GM18858 (cell line): ENCODE measurements at regions not wholly inside any gene's neighbourhood (a gene's known extent, or its start where the extent isn't known, plus 50 kb on each side); places are given as distances from the start of the nearest gene placed in this dataset.
"Not testable (repeated sequence)": the region's sequence is repeated elsewhere in the genome, so short reads cannot be mapped to it uniquely, and the experiment has no call there.

Source experiments
- ATAC-seq: cut with Tn5 transposase; IDR thresholded peaks from one replicate; pipeline ENCODE4 v1.9.1; 2021; ENCODE audit not compliant: unreplicated experiment

DNA sequence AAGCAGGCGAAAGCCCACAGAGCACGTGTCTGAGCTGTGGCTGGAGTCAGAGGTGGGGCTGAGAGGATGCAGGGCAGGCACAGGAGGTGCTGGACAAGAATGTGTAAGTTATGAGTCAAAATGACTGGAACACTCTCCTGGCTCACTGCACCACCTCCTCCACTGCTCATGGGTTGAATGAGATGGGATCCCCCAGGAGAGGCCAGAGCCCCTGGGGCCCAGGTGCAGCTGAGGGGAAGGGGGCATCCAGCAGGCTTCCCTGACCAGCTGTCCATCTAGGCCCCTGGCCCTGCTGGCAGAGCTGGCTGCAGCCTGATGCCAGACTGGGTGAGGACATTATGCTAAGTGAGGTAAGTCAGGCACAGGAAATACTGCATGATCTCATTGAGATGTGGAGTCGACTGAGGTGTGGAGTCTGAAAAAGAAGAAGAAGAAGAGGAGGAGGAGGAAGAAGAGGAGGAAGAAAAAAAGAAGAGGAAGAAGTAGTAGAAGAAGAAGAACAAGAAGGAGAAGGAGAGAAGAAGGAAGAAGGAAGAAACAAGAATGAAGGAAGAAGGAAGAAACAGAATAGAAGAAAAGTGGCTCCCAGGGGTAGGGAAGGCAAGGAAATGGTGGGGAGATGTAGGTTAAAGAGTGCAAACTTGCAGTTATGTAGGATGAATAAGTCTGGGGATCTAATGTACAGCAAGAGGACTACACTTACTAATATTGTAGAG lies 747.4 kb downstream of the UQCRFS1 start:
- no peak for ATAC-seq

DNA sequence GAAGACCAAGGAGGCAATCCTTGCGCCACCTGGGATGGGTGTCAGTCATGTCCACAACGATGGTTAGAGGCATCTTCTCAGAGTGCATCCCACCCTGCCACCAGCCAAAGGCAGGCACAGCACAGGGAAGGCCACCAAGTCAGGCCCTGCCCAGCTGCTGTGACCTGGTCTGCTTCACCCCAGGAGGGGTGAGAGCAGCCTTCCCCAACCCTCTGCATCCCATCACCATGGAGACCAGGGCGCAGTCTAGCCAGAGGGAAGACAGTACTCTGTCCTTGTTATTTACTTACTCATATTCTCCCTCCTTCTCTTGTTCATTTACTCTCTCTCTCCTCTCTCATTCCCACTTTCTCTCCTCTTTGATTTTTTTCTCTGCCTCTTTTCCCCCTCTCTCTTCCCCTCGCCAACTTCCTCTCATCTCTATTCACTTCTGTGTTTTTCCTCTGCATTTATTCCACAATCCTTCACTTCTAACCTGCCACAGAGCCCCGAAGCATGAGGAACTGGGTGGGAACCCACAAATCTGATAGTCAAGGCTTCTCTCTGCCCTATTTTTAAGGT lies 749.4 kb downstream of the UQCRFS1 start:
- ATAC-seq, result no peak

GRCh38 chr19:28457620-28458019 lies 755.3 kb downstream of the UQCRFS1 start:
- ATAC-seq, result no peak

DNA sequence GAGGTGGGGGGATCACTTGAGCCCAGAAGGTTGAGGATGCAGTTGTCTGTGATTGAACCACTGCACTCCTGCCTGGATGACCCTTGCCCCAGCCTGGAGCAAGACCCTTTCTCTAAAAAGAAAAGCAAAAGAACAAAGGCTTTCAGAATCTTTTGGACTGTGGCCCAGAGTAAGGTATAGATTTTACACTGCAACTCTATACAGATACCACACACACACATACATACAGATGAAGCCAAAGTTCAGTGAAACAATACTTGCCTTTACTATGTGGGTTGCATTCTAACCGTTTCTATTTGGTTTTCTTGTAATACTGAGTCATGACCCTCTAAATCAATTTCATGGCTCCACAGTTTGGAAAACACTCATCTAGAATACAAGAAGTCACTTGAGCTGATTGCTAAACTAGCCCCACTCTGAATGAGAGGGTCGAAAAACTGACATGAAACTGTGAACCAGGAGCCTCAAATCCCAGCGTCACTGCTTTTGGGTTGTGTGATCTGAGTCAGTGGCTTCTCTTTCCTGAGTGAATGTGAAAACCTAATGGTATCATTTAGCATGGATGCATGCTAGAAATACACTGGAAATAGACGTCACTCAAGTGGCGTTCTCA lies 756.1 kb downstream of the UQCRFS1 start:
- ATAC-seq, result no peak

- no peak for ATAC-seq
These were observed 756.7 kb downstream of the UQCRFS1 start for GRCh38 chr19:28456252-28456651.

GRCh38 chr19:28454083-28454482 lies 758.9 kb downstream of the UQCRFS1 start:
- ATAC-seq, result no peak

DNA sequence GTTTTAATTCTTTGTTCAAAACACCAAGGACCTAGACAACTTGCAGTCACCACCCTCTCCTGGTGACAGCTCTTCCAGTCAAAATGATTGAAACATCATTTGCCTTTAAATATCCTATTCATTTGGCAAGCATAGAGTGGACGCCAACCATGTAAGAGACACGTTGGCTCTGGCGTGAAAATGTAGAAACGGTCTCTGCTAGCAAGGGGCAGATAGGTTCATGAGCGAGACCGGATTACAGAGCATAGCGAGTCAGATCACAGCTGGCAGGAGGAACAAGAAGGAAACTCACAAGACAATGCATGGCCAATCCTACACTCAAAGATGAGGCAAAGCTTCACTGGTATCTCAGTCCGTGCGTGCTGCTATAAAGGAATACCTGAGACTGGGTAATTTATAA lies 759.5 kb downstream of the UQCRFS1 start:
- no peak for ATAC-seq

DNA sequence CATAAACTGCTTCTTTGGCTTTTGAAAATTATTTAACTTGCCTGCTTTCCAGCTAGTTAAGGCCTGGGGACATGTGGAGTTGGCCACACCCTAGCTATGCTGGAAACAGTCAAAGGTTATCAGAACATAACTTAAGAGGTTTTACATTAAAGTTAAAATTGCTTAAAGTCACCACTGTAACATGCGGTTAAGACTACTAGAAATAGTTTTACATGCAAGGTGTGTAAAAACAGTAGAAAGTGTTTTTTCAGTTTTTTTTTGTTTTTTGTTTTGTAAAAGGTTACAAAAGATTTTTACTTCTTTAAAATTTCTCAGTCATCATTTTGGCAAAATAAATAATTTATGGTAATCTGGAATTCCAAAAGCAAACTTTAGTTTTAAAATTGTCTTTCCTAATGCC lies 763.1 kb downstream of the UQCRFS1 start:
- ATAC-seq, result no peak

DNA sequence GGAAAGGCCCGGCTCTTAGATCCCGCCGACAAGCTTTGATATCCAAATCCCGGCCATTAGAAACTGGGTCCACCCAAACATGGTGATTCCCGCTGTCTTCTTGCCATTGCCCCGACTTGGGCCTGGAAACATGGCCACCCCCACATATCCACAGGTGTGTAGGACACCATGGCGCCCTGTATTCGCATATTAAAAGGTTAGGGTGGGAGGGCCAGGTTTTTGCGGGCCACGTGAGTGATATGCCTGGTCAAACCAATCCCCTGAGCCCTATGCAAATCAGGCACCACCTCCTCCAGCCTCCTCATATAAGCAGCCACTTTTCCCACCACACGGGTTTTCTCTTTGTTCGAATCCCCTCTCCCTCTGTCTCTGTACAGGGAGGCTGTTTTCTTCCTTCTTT lies 766.4 kb downstream of the UQCRFS1 start:
- no peak for ATAC-seq

- no peak for ATAC-seq
These were observed 767.1 kb downstream of the UQCRFS1 start for GRCh38 chr19:28445826-28446225.

- no peak for ATAC-seq
These were observed 768.6 kb downstream of the UQCRFS1 start for GRCh38 chr19:28444362-28444761.

- ATAC-seq, result no peak
These were observed 769.6 kb downstream of the UQCRFS1 start for GRCh38 chr19:28443361-28443760.

DNA sequence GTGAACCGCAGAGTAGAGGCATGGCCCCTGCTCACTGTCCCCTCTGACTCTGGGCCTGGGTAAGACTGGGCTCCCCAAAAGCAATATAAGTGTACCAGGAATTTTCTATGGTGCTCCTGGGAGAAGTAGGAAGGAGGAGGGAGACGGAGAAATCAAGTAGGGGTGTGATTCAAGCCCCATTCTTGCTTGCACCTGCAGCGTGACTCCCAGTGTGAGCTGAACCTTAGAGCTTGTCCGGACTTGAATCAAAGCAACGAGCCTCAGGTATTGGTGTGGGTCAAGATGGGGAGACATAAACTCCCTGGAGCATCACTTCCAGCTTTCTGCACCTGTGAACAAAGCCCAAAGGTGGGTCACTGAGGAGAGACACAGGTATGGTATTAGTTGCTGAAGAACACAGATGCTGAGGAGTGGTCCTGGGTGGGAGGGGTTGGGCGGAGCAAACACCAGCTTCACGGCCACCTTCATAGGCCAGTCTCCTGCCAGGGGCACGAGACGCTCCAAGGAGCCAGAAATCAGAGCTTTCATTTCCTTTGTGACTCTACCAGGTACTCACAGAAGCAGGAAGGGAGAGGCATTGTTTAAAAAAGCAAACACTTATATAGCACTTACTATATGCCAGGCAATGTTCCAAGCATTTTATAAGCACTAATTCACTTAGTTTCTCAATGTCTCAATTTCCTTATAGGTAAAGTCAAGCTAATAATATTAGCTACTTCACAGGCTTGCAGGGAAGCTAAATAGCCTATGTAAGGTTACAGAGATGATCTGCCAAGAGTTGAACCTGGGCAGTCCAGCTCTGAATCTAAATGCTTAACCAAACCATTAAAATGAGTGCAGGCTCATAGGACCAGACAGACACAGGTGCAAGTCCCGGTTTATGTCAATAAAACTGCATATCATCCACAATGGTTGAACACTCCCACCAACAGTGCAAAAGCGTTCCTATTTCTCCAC lies 775.3 kb downstream of the UQCRFS1 start:
- ATAC-seq, result no peak

- ATAC-seq, result no peak
These were observed 776.6 kb downstream of the UQCRFS1 start for GRCh38 chr19:28436320-28436719.

DNA sequence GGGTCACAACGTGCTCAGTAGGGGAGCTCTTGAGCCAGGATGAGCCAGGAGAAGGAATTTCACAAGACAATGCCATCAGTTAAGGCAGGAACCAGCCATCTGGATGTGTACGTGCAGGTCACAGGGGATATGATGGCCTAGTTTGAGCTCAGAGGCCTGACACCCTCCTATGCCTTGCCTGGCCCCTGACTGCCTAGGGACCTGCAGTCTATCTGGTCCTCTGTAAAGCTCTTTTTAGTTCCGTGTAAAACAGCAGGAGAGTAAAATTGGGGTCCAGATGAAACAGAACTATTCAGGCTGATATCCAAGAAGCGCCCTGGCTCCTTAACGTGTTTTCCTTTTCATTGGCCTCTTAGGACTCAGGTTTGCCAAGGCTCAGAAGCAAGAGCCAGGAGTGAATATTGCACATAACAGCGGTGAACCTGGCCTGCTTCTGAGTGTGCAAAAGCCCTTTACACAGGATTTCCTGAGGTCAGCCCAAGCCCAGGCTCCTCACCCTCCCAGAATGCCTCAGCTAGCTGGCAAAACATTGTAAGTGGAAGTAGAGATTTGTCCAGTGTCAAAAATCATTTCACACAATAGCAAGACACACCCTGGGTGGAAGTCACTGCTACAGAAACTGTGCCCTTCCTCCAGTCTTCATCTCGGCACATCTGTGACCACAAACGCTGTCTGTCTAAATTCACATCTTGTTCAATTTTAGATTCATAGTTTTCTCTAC lies 777.2 kb downstream of the UQCRFS1 start:
- ATAC-seq, result no peak

DNA sequence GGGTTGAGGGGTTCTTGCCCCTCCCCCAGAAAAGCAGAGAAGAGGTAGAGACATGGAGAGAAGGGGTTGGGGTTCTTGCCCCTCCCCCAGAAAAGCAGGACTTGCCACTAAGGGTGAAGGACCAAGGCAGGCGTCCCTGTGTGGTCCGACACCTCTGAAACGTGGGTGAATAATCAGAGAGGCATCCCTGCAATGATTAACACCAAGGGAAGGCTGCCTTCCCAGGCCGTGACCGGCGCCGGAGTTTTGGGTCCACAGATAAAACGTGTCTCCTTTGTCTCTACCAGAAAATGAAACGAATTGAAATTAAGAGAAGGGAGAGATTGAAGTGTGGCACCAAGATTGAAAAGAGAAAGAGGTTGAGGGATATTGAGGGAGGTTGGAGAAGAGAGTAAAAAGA lies 778.2 kb downstream of the UQCRFS1 start:
- ATAC-seq, result not testable (repeated sequence)

DNA sequence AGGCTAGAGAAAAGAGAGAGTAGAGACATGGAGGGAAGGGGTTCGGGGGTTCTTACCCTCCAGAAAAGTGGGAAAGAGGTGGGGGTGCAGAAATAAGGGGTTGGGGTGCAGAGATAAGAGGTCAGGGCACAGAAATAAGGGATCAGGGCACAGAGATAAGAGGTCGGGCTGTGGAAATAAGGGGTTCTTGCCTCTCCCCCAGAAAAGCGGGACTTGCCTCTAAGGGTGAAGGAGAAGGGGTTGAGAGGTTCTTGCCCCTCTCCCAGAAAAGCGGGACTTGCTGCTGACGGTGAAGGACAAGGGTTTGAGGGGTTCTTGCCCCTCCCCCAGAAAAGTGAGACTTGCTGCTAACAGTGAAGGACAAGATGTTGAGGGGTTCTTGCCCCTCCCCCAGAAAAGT lies 778.6 kb downstream of the UQCRFS1 start:
- not testable (repeated sequence) for ATAC-seq

DNA sequence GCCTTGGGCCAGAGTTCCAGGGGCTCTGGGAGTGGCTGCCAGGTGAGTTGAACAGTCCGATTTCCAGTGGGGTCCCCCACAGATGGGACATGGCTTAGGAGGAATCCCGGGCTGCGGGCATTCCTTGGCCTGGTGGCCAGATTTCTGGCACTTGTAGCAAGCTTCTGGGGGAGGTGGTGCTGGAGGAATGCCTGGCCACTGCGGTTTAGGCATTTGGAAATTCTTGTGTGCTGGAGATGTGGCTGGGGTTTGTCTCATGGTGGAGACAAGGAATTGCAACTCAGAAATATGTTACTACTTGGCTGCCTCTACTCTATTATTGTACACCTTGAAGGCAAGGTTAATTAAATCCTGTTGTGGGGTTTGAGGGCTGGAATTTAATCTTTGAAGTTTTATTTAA lies 779.8 kb downstream of the UQCRFS1 start:
- ATAC-seq, result not testable (repeated sequence)

GRCh38 chr19:28430214-28430613 lies 782.7 kb downstream of the UQCRFS1 start:
- no peak for ATAC-seq

GRCh38 chr19:28429356-28429755 lies 783.6 kb downstream of the UQCRFS1 start:
- ATAC-seq, result no peak
